Heart left ventricle (tissue), 16 donors: ENCODE measurements at regions not wholly inside any gene's neighbourhood (a gene's known extent, or its start where the extent isn't known, plus 50 kb on each side); places are given as distances from the start of the nearest gene placed in this dataset.

Source experiments
- ATAC-seq, 4 donors: fragments of 200-7000 bp; cut with Tn5 transposase; one replicate each; pipeline ENCODE4 v1.9.1; 2020 to 2022; ENCODE audit warnings: moderate library complexity in 4 of 4, mild to moderate bottlenecking in 3 of 4, moderate number of reproducible peaks in 1 of 4
- DNase-seq, 5 donors: peaks; one replicate each; pipeline ENCODE4 v3.0.0-alpha.2; 2020
- H3K27ac ChIP-seq, 12 donors: fragments of 200-600 bp; sonication (generic) in 4 of 12; one replicate each; pipeline versions ENCODE4 v1.5.0 to v1.8.0; 2016 to 2022; ENCODE audit warnings: mild to moderate bottlenecking in 2 of 12
- H3K27me3 ChIP-seq, 9 donors: fragments of 200-600 bp; sonication (generic) in 2 of 9; one replicate each; pipeline versions ENCODE4 v1.5.1 to v1.8.0; 2016 to 2022; ENCODE audit warnings: mild to moderate bottlenecking in 3 of 9
- H3K36me3 ChIP-seq, 9 donors: fragments of 200-600 bp; sonication (generic) in 2 of 9; one replicate each; pipeline versions ENCODE4 v1.5.0 to v1.8.0; 2018 to 2022; ENCODE audit warnings: mild to moderate bottlenecking in 2 of 9
- H3K4me1 ChIP-seq, 12 donors: fragments of 200-600 bp; sonication (generic) in 4 of 12; one replicate each; pipeline versions ENCODE4 v1.5.0 to v1.8.0; 2016 to 2022; ENCODE audit warnings: mild to moderate bottlenecking in 3 of 12
- H3K4me3 ChIP-seq, 12 donors: fragments of 200-600 bp; sonication (generic) in 4 of 12; one replicate each; pipeline versions ENCODE4 v1.5.0 to v1.8.0; 2017 to 2022; ENCODE audit warnings: mild to moderate bottlenecking in 9 of 12, moderate library complexity in 4 of 12
- H3K9me3 ChIP-seq, 12 donors: fragments of 200-600 bp; sonication (generic) in 4 of 12; one replicate each; pipeline versions ENCODE4 v1.5.0 to v1.8.0; 2016 to 2022; ENCODE audit warnings: mild to moderate bottlenecking in 1 of 12
- CTCF ChIP-seq, 12 donors: fragments of 200-600 bp; sonication (generic) in 4 of 12; IDR thresholded peaks; one replicate each; pipeline versions ENCODE4 v1.5.0 to v1.8.0; 2018 to 2022; ENCODE audit warnings: antibody characterized with exemption in 12 of 12, mild to moderate bottlenecking in 5 of 12
- POLR2A ChIP-seq, 2 donors: fragments of 450-650 bp; IDR thresholded peaks; one replicate each; pipeline ENCODE4 v1.6.1; 2017; ENCODE audit warnings: antibody characterized with exemption in 2 of 2, mild to moderate bottlenecking in 2 of 2, moderate library complexity in 2 of 2
- WGBS, 4 donors: extraction: QIAGEN DNeasy Blood & Tissue Kit in 2 of 4; methylation state at CpG; one replicate each; pipeline versions ENCODE4 v1.1.5 to v1.1.7; 2013 to 2018; 5-methylcytosine and 5-hydroxymethylcytosine counted together
- intact Hi-C, 10 donors: fragments of 100-400 bp; cut with DNase I; formaldehyde crosslinking; loops; one replicate each; pipeline versions ENCODE4 v1.11.1 to v1.14.2; 2022
- donor health status: ischemic (EF 13 %, LVEDD 7.1; RV severe dilation, severe dysfunction).
- donor health status: healthy with polysubstance abuse.
- donor health status: DM: no; HTN: yes; CAD: no.
- donor health status: DM: no; HTN: no; CAD: no.
- donor health status: ischemic (EF 25% LVEDD 6.9; RV normal size, moderate dysfunction).
- donor health status: ischemic (EF 25% LVEDD 5.7; RV mildly dilated, moderate dysfunction).
- donor health status: healthy.
- donor health status: DM: yes; HTN: yes; CAD: no.
- donor health status: ischemic (EF 35%, LVEDD 5.7; RV mildly dilated, moderate dysfunction).
- donor health status: nonischemic (EF 11% LVEDD 7.7; RV severe dilation, severe dysfunction).
- donor health status: DM: yes; HTN: yes; CAD: no.
- donor health status: PGD.
- donor health status: ischemic (EF 29% LVEDD 5.4; RV normal size, mild dysfunction).
- donor health status: nonischemic (EF 23%, LVEDD 6.1; RV moderate dilation, normal function).

- 93 to 100% (median 98%) methylated on average over 7 of the region's 7 CpGs for WGBS, 4 donors
- Histone ChIP-seq H3K36me3 (no peaks in the 10 kb centered on the region), H3K4me3 (no peak overlapping the region), H3K27me3 (peaks cover 0 to 6% (median 0%) of the 10 kb centered on the region in 9 donors), H3K4me1 (peaks cover 0 to 21% (median 4%) of the 10 kb centered on the region in 12 donors), H3K27ac (no peak overlapping the region), H3K9me3 (peaks cover 0 to 3% (median 0%) of the 10 kb centered on the region in 12 donors)
- TF ChIP-seq CTCF (IDR thresholded peaks at IDR 0.05), result no peak
- TF ChIP-seq POLR2A (IDR thresholded peaks at IDR 0.05), result no peak
- intact Hi-C loops, result no loop called here
- DNase-seq, result no peak
- no peak for ATAC-seq
Measured at GRCh38 chr3:72217570-72217969, 432.6 kb upstream of the PROK2 start.

GRCh38 chr3:72214066-72214951 is 429.4 kb upstream of the PROK2 start:
- intact Hi-C loops, result no loop called here
- Histone ChIP-seq H3K9me3 (peaks cover 0 to 3% (median 0%) of the 10 kb centered on the region in 12 donors), H3K4me3 (no peak overlapping the region), H3K27ac (no peak overlapping the region), H3K27me3 (peaks cover 0 to 4% (median 0%) of the 10 kb centered on the region in 9 donors), H3K4me1 (peaks cover 0 to 21% (median 4%) of the 10 kb centered on the region in 12 donors), H3K36me3 (no peaks in the 10 kb centered on the region)
- ATAC-seq (peak in 3 of 4 donors; percentile 49 to 68 (median 60)), DNase-seq (no peak)
- 74 to 78% (median 75%) methylated on average over 11 of the region's 11 CpGs for WGBS, 4 donors
- TF ChIP-seq POLR2A (IDR thresholded peaks at IDR 0.05) (no peak), CTCF (IDR thresholded peaks at IDR 0.05) (no peak)

DNA sequence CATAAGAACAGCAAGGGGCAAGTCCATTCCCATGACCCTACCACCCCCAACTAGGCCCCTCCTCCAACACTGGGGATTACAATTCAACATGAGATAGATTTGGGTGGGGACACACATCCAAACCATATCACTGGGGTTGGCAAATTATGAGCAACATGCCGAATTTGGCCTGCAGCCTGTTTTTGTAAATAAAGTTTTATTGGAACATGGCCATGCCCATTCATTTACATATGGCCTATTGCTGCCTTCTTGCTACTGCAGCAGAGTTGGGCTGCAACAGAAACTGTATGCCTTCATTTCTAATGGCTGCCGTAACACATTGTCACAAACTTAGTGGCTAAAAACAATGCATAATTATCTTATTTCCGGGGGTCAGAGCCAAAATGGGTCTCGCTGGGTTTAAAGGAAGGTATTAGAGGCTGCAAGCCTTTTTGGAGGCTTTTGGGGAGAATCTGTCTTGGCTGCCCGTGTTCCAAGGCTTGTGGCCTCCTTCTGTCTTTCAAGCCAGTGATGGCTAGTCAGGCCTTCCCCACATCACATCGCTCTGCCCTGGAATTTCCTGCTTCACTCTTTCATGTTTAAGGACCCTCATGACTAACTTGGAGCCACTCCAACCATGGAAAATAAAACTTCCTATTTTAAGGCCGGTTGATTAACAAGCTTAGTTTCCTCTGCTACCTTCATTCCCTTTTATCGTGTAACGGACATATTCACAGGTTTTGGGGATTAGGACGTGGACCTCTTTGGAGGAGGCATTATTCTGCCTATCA is 428.5 kb upstream of the PROK2 start:
- H3K4me3 ChIP-seq, result no peak overlapping the region
- TF ChIP-seq POLR2A (IDR thresholded peaks at IDR 0.05), result no peak
- TF ChIP-seq CTCF (IDR thresholded peaks at IDR 0.05), result no peak
- H3K9me3 ChIP-seq, result peaks cover 0 to 3% (median 0%) of the 10 kb centered on the region in 12 donors
- DNase-seq, result no peak
- 48 to 65% (median 59%) methylated on average over 10 of the region's 10 CpGs for whole genome bisulfite sequencing, 4 donors
- peak in 1 of 4 donors; percentile 47 for ATAC-seq
- H3K27ac ChIP-seq, result no peak overlapping the region
- peaks cover 0 to 3% (median 0%) of the 10 kb centered on the region in 9 donors for H3K27me3 ChIP-seq
- H3K4me1 ChIP-seq, result peaks cover 0 to 21% (median 4%) of the 10 kb centered on the region in 12 donors
- no peaks in the 10 kb centered on the region for H3K36me3 ChIP-seq
- intact Hi-C loops, result no loop called here

- H3K36me3 ChIP-seq, result no peaks in the 10 kb centered on the region
- peaks cover 0 to 2% (median 0%) of the 10 kb centered on the region in 9 donors for H3K27me3 ChIP-seq
- H3K4me1 ChIP-seq, result peaks cover 0 to 21% (median 4%) of the 10 kb centered on the region in 12 donors
- WGBS, 4 donors, result 93 to 95% (median 93%) methylated on average over 4 of the region's 4 CpGs
- intact Hi-C loops, result no loop called here
- no peak for TF ChIP-seq POLR2A (IDR thresholded peaks at IDR 0.05)
- no peak for TF ChIP-seq CTCF (IDR thresholded peaks at IDR 0.05)
- no peak overlapping the region for H3K4me3 ChIP-seq
- DNase-seq, result no peak
- peaks cover 0 to 3% (median 0%) of the 10 kb centered on the region in 12 donors for H3K9me3 ChIP-seq
- ATAC-seq, result no peak
- no peak overlapping the region for H3K27ac ChIP-seq
Measured at GRCh38 chr3:72212396-72212795, 427.4 kb upstream of the PROK2 start.
